ENCODE measurements at regions not wholly inside any gene's neighbourhood (a gene's known extent, or its start where the extent isn't known, plus 50 kb on each side); places are given as distances from the start of the nearest gene placed in this dataset.
"Not testable (repeated sequence)": the region's sequence is repeated elsewhere in the genome, so short reads cannot be mapped to it uniquely, and the experiment has no call there.

DNA sequence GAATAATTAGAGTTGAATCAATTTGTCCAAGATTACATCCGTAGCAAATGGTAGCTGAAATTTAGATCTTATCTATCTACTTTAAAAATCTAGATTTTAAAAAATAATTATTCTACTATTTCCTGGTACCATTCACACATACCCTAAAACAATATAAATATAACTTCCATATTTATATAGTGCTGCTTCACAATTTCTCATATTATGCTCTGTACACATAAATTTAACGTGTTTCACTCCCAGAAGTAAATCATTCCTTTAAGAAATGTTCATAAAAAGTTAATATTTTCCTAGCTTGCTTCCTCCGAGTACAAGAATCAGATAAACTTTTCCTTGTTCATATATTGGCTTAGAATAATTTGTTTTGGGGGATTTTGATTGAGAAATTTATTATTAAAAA, 857.0 kb upstream of the SPRY2 start:
- no peak for DNase-seq

DNA sequence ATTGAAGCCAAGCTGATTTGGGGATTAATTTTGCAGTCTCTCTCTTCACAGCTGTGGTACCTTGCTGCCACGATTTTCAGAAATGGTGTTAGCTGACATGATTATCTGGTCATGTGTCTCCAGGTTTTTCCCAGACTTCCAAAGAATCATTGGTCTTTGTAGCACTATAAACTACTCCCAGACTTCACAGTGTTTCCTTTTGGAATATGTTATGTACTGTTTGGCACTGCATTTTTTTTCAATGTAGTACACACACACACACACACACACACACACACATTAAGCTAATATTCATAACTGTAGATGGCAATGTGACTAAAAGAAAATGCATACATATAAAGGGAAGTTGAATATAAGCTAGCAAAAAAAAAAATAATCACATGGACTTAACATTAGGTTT, 856.6 kb upstream of the SPRY2 start:
- DNase-seq = no peak

DNA sequence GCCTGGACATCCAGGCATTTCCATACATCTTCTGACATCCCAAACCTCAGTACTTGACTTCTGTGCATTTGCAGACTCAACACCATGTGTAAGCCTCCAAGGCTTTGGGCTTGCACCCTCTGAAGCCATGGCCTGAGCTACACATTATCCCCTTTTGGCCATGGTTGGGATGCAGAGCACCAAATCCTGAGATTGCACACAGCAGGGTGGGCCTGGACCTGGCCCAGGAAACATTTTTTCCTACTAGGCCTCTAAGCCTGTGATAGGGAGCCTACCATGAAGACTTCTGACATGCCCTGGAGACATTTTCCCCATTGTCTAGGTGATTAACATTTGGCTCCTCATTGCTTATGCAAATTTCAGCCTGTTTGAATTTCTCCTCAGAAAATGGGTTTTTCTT, 853.4 kb upstream of the SPRY2 start:
- DNase-seq = no peak

DNA sequence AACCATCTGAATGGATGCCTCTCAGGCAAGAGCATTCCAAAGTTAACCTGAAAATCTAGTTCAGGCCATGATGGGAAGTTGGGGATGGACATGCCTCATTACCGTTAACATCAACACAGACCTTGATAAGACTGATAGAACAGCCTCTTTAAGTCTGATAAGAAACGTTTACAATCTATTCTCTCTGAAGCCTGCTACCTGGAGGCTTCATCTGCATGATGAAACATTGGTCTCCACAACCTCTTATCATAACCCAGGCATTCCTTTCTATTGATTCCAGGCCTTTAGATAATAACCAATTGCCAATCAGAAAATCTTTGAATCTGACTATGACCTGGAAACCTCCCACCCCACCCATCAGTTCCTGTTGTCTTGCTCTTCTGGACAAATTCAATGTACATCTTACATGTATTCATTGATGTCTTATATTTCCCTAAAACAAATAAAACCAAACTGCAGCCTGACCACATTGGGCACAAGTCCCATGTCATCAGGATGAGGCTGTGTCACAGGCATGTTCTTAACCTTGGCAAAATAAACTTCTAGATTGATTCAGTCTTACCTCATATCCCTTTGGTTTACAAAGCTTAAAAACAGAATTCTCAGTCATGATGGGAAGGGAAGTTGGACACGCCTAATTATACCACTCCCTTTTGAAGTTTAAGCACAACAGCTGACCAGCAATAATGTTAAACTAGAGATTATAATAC, 843.8 kb upstream of the SPRY2 start:
- peak; percentile 66 for DNase-seq

DNA sequence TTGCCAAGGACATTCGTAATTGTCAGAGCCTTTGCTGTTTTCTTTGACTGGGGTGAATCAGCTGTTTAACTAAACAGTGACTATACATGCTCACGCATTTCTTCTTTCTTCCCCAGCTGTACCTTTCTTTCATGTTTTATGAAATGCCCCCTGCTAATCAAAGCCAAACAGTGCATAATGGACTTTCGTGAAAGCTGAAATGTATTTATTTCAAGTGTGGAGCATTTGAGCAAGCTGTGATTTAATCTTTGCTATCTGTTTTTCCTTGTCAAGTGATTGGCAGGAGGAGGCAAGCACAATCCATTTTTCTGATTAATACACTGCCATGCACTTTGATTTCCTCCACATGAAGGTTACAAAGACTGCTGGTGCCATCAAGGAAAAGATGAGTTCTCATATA, 831.7 kb upstream of the SPRY2 start:
- DNase-seq = no peak

DNA sequence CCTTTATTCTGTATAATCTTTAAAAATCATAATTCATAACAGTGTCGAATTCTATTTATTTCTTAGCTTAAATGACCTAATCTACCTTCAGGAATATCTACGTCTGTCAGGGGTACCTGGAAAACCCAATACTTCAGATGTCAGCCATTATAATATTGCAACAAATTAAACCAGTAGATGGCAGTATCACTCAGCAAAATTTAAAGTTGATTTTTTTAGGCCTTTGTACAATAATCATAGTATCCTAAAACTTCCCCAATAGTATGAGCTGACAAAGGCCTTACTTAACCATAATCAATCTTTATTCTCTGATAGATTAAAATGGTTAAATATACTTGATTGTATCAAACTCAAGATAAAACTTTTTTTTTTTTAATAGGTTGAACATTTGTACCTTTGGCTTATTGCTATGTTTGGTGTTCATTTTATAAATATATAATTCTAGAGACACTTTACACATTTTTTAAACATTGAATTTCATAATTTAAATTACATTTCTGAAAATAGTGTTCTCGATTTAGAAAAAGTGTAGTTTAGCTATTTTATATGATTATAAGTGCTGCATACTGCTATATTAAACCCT, 830.2 kb upstream of the SPRY2 start:
- peak; percentile 37 for DNase-seq

DNA sequence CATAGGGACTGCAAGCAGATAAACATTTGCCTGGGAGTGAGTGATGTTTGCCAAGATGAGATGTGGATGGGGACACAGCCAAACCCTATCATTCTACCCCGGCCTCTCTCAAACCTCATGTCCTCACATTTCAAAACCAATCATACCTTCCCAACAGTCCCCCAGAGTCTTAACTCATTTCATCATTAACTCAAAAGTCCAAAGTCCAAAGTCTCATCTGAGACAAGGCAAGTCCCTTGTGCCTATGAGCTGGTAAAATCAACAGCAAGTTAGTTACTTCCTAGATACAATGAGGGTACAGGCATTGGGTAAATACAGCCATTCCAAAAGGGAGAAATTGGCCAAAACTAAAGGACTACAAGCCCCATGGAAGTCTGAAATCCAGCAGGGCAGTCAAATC, 822.9 kb upstream of the SPRY2 start:
- not testable (repeated sequence) for DNase-seq

DNA sequence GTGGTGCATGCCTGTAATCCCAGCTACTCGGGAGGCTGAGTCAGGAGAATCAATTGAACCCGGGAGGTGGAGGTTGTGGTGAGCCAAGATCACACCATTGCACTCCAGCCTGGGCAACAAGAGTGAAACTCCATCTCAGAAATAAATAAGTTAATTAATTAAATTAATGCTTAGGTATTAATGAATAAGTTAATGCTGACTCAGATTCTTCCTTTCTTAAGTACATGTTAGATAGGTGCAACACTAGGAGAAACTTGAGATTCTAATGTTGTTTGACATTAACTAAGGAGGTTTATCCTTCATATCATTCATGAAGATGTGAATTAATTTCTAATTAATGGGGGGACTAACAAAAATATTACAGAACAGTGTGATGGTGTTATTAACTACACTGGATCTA, 812.6 kb upstream of the SPRY2 start:
- no peak for DNase-seq

DNA sequence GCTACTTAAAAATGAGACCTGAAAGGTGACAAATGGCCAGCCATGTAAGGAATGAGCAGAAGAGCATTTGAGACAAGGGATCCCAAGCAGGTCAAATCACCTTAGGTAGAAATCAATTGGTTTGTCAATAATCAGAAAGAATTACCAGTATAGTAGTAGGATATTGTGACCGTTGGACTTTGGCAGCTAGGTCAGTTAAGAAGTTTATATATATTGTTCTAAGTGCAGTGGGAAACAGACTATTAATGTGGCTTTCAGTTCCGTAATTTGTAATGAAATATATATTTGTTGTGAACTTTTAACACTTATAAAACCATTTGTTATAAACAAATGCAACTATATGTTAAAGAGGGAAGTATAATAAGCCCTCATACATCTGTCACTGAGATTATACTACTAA, 807.9 kb upstream of the SPRY2 start:
- DNase-seq = no peak

DNA sequence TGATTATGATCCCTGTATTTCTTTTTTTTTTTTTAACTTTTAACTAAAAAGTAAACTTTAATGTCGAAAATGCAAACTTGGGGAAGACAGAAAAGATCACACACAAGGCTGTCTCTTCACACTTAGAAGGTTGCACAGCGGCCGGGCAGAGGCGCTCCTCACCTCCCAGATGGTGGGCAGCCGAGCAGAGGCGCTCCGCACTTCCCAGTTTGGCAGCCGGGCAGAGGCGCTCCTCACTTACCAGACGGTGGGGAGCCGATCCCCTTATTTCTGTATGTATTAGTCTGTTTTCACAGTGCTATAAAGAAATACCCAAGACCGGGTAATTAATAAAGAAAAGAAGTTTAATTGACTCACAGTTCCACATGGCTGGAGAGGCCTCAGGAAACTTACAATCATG, 805.6 kb upstream of the SPRY2 start:
- not testable (repeated sequence) for DNase-seq

DNA sequence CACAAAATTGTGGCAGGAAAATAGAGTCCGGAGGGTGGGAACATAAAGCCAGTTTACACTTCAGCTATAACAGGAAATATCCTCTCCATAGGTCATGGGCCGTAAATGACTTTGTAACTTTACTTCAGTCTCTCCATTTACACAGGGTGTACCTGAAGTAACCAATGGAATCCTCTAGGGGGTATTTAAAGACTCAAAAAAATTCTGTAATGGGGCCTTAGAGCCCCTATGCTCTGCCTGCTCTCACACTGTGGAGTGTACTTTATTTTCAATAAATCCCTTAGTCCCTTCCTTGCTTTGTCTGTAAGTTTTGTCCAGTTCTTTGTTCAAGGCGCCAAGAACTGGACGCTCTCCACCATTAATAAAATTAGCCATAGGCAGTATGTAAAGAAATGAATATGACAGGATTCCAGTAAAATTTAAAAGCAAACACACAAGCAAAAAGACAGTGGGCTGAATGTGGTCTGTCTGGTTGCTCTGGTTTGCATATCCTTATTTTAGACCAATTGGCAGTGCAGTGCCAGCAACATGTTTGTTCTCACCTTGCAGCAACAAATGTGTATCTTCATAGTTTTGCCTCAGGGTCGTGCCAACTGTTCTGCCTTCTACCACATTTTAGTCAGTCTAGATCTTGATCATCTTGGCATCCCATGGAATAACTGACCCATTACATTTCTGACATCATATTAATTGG, 801.5 kb upstream of the SPRY2 start:
- DNase-seq = no peak

DNA sequence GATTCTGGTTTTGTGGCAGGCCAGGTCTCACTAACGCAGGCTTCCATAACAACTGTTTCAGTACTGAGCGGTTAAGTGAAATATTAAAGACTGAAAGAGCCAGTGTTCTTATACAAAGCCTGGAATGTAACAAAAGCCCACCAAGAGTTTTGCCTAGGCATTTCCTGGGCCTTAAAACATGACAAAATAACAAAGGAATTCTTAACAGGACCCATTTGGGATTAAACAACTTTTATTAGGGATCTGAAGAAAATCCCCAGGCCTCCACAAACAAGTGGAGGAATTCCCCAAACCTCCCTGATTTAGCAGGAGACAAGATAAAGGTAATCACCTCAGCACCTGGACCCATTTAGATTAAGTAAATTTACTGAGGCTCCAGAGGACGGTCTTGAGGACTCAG, 799.7 kb upstream of the SPRY2 start:
- no peak for DNase-seq

DNA sequence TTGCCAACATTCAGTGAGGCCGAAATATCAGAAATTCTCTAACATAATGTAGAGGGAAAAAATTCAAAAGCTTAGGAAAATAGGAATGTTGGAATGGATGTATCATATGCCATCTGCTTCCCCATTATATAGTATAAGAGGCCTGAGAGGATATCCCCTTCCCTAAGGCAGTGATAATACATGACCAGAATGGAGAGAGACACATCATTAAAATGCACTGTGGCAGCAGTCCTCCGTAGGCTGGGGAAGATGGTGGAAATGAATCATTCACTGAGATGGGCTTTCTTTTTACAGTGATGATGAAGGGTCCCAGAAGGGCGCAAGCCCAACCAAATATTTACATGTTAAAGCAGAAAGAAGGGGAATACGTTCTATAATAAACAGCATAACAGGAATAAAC, 799.1 kb upstream of the SPRY2 start:
- no peak for DNase-seq

DNA sequence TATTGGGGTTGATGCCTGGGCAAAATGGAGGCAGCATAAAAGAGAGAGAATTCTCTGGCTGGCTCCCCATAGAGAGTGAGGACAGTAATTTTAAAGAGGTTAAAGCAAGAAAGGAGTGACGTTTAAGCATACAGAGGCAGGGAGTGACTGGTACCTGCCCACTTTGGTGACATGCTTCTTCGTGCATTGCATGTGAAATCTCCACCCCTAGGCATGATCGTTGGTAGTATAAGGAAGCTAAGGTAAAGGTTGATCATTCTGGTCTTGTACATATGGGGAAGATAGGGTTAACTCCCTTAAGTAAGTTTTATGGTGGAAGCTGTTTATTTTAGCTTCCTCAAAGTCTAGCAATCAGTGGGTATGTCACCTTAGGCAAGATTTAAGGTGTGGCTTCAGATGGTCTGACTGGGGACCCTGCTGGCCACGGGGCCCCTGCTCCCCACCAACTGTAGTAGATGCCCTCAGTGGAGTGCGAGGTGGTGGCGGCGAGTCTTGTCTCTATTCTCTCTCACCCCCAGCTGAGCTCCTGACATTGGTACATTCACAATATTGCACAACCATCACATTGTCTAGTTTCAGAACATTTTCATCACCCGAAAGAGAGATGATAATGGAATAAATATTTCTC, 797.5 kb upstream of the SPRY2 start:
- DNase-seq = no peak

DNA sequence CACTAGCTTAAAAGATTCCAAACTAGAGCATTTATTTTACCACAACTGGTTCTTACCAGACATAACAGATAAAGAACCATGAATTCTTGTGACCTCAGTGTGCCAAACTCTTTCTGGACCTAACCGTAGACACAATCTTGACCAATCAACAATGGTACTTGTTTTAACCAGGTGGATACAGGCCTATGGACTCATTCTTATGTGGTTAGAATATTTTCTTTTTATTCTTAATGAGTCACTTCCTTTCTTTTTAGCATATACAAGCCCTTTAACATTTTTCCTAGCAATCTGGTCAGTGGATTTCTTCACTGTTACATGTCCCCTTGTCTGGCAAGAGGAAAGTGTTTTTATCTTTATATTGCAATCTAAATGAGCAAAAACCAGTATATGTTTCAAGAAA, 792.1 kb upstream of the SPRY2 start:
- DNase-seq = peak; percentile 71

DNA sequence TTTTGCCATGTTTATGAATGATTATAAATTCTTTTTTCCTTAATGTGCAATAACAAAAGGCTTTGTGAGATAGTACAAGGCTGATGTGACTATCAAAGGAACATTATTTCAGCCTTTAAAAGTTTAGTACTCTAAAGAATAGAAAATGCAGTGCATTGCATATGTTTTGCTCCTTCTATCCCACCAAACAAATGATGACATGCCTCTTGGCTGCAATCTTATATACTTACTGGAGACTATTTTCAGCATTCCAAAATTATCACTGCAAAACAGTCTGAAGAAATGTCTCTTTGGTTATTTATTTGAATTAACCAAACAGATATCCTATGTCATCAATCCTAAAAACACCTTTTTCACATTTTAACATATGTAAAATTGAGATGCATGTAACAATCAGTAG, 776.5 kb upstream of the SPRY2 start:
- no peak for DNase-seq

DNA sequence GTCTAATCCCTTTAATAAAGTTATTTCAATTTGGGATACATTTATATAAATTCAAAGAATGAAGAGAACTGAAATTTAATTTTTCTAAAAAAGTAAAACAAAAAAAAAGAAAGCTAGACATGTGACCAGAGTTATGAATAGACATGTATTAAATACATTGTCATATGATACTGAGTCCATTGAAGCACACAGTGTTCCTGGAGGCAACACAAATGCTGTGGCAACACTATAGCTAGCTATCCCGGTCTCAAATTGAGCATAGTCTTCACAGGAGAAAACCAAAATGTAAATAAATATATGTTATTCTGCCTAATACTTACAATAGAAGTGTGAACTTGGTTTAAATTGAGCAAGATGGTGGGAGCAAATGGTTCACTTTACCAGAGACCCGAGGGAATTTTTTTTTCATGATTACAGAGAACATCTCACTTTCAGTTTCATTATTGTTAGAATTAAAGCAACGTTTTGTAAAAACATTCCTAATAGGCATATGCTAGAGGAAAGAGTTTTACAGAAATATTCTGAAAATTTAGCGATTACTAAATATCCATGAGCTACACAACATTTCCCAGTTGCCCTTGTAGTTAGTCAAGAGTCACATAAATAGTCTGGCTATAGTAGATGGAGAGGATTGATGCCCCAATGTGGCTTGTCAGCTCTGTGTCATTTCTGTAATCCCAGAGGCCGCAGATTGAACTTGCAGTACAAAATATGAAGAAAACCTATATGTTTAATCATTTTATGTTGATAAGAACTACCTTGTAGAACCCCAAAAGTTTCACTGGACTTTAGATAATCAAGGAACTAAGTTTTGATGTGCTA, 775.7 kb upstream of the SPRY2 start:
- peak; percentile 24 for DNase-seq

DNA sequence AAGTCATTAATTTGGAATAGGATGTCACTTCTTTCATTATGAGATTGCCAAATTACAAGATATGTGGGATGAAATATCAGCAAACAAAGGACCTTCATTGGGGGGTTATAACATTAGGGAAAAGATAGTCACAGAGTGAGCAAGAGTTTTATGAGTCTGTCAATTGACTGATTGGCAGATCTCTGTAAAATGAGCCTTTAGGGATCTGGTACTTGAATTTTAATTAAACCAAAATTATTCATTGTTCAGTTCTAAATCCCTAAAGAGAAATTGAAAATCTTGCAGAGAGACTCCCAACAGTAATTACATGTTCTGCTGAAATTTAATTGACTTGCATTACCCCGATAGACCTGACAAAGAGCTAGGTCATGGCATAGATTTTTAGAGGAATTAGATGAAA, 768.1 kb upstream of the SPRY2 start:
- DNase-seq = no peak

DNA sequence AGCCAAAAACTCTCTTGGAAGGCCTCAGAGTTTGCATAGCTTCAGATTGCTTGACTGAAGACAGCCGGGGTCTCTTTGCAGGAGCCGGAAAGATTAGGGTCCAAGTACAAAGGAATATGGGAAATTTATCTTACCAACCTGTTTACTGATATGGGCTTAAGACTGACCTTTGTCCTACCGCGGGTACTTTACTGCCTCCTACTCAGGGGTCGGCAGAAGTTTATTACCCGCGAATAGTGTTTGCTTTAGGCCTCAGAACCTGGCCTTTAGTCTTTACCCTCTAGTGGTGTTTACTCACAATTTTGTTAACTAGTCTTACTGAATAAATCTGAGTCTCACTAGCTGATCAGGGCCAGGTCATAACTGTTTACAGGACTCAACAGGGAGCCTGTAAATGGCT, 765.4 kb upstream of the SPRY2 start:
- DNase-seq = no peak

DNA sequence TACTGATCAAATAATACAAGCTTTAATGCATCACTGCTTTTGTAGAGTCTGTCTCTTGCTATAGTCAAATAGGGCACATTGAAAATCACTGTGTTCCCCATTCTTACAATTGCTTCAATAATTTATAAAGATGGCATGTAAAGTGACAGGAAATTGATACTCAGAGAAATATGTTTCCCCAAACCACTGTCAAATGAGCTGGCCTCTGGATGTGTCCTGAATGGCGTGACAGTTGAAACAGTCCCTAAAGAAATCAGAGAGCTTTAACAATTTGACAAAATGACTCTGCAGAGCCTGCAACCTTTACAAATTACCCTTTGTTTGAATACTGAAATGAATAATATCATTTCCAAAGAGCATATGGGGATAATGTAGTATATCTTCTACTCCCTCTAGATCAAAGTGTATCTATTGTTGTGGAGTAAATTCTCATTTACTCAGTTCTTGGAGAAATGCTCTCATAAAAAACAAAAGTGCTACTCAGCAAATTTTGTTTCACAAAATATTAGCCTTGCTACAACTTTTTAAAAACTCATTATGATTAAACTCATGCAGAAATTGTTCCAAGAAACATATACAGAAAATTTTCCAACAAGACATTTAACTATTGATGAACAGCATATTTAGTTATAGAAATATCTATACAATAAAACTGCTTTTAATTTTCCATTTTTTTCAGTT, 763.2 kb upstream of the SPRY2 start:
- no peak for DNase-seq

DNA sequence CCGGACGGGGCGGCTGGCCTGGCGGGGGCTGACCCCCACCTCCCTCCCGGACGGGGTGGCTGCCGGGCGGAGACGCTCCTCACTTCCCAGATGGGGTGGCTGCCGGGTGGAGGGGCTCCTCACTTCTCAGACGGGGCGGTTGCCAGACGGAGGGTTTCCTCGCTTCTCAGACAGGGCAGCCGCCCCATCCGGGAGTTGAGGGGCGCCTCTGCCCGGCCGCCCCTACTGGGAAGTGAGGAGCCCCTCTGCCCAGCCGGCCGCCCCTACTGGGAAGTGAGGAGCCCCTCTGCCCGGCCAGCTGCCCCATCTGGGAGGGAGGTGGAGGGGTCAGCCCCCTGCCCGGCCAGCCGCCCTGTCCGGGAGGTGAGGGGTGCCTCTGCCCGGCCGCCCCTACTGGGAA, 761.1 kb upstream of the SPRY2 start:
- not testable (repeated sequence) for DNase-seq

DNA sequence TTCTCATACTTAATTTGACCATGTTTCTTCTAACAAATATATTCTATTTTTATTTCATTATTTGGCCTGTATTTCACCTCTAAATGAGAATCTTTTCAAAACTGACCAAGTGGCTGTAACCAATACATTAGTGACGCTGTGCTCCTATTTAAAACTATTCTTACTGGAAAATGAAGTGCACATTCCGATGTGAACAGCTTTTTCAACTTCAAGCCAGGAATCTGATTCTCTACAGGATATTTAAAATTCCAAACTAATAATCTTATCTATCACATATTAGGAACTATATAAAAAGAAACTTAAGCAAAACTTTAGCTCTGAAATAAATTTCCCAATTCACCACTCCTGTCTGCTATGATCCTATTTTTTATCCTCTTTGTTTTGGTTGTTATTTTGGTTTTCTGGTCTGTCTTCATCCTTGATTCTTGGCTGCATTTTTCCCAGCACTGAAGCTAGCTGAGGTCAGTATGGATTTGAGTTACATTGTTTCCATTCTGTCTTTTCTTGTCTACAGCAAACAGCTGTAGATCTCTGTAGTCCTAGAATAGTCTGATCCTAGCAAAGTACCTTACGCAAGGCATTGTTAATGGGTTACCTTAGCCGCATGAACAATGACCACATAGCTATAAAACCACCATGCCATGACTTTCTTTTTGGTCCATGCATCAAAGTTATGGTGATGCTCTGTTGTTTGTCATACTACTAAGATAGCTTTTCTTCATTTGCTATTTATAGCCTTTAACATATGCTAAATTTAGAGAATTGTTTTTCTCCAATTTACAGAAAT, 748.6 kb upstream of the SPRY2 start:
- DNase-seq = no peak

Data from HCEC 1CT (cell line).